ENCODE measurements at regions not wholly inside any gene's neighbourhood (a gene's known extent, or its start where the extent isn't known, plus 50 kb on each side); places are given as distances from the start of the nearest gene placed in this dataset.

DNA sequence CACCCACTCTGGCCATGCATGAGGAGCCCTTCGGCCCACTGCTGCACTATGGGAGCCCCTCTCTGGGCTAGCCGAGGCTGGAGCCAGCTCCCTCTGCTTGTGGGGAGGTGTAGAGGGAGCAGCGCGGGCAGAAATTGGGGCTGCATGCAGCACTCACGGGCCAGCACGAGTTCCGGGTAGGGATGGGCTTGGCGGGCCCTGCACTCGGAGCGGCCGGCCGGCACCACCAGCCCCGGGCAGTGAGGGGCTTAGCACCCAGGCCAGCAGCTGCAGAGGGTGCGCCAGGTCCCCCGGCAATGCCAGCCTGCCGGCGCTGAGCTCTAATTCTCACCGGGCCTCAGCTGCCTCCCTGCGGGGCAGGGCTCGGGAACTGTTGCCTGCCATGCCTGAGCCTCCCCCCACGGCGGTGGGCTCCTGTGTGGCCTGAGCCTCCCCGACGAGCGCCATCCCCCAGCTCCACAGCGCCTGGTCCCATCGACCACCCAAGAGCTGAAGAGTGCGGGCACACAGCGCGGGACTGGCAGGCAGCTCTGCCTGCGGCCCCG lies 209.0 kb downstream of the LTN1 start:
- Histone ChIP-seq H3K4me1 (ENCODE audit: control insufficient read depth in 1 of 2, low read depth in 2 of 2) (no peaks in the 10 kb centered on the region), H3K4me3 (no peak overlapping the region), H3K27me3 (replicated peaks; ENCODE audit: insufficient read depth) (no peaks in the 10 kb centered on the region), H3K27ac (no peak overlapping the region), H3K36me3 (no peaks in the 10 kb centered on the region), H3K9me3 (no peaks in the 10 kb centered on the region)
- DNase-seq (ENCODE audit: low spot score) (no peak), ATAC-seq (ENCODE audit: insufficient number of reproducible peaks, low FRiP score, low read depth) (no peak)
- TF ChIP-seq, protein P1, sequence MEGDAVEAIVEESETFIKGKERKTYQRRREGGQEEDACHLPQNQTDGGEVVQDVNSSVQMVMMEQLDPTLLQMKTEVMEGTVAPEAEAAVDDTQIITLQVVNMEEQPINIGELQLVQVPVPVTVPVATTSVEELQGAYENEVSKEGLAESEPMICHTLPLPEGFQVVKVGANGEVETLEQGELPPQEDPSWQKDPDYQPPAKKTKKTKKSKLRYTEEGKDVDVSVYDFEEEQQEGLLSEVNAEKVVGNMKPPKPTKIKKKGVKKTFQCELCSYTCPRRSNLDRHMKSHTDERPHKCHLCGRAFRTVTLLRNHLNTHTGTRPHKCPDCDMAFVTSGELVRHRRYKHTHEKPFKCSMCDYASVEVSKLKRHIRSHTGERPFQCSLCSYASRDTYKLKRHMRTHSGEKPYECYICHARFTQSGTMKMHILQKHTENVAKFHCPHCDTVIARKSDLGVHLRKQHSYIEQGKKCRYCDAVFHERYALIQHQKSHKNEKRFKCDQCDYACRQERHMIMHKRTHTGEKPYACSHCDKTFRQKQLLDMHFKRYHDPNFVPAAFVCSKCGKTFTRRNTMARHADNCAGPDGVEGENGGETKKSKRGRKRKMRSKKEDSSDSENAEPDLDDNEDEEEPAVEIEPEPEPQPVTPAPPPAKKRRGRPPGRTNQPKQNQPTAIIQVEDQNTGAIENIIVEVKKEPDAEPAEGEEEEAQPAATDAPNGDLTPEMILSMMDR (IDR thresholded peaks at IDR 0.05) = no peak

DNA sequence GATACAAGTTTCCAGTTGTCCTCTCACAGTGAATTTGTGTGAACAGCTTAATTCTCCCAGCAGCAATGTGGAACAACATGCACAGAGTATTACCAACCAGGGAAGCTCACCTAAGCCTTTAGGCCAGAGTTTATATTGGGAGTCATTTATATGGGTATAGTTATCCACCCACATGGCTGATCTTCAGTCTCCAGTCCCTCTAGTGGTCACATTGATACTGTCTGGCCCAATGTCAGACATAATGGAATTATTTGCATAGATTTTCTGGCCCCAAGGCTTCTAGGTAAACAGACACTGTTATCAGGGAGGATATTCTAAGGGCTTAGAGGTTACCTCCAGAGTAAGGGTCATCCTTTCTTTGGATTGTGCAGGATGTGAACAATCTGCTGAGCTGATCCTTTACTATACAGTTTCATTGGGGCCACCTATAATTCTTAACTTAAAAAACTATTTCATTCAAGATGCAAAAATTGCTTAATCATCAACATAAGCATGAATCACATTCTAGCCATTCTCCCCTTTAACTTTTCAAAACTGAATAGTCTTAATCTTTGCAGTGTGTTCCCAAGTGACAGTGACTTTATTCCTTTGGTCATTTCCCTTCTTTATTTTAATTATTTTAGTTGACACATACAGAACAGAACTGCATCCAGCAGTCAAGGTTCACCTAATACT lies 210.9 kb downstream of the LTN1 start:
- H3K4me1 ChIP-seq (ENCODE audit: control insufficient read depth in 1 of 2, low read depth in 2 of 2) = no peaks in the 10 kb centered on the region
- H3K27ac ChIP-seq = no peak overlapping the region
- no peaks in the 10 kb centered on the region for H3K27me3 ChIP-seq (replicated peaks; ENCODE audit: insufficient read depth)
- ATAC-seq (ENCODE audit: insufficient number of reproducible peaks, low FRiP score, low read depth) (no peak), DNase-seq (ENCODE audit: low spot score) (no peak)
- TF ChIP-seq, protein P1 (IDR thresholded peaks at IDR 0.05) = peak; percentile 31
- H3K36me3 ChIP-seq = no peaks in the 10 kb centered on the region
- no peaks in the 10 kb centered on the region for H3K9me3 ChIP-seq
- no peak overlapping the region for H3K4me3 ChIP-seq

DNA sequence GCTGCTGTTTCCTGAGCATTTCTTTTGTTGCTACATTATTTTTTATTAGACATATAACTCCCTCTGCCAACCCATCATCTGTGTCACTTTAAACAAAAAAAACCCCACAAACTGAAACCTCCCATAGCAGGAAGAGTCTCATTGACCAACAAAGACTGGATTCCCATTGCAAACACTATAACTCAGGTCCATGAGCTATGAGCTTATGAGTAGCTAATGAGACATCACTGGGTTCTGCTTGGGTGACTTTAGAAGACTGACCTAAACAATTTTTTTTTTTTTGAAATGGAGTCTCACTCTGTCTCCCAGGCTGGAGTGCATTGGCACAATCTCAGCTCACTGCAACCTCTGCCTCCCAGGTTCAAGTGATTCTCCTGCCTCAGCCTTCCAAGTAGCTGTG lies 212.8 kb downstream of the LTN1 start:
- no peaks in the 10 kb centered on the region for H3K9me3 ChIP-seq
- TF ChIP-seq, protein P1 (IDR thresholded peaks at IDR 0.05) = no peak
- ATAC-seq (ENCODE audit: insufficient number of reproducible peaks, low FRiP score, low read depth) (no peak), DNase-seq (ENCODE audit: low spot score) (no peak)
- no peak overlapping the region for H3K27ac ChIP-seq
- no peaks in the 10 kb centered on the region for H3K36me3 ChIP-seq
- H3K27me3 ChIP-seq (replicated peaks; ENCODE audit: insufficient read depth) = no peaks in the 10 kb centered on the region
- H3K4me1 ChIP-seq (ENCODE audit: control insufficient read depth in 1 of 2, low read depth in 2 of 2) = peaks cover 0 to 8% of the 10 kb centered on the region in 2 donors
- H3K4me3 ChIP-seq = no peak overlapping the region

DNA sequence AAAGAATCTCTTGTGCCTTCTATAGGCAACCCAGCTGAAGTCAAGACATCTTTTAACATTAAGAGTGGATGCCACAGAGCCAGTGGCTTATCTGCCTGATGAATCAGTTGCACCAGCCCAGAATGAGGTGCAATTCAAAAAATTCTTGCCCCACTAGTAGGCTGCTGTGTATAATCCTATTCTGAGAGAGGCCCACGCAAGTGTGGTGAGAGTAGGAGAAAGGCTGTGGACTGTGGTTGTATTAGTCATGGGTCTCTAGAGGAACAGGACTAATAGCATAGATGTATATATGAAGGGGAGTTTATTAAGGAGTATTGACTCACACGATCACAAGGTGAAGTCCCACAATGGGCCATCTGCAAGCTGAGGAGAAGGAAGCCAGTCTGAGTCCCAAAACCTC lies 216.4 kb downstream of the LTN1 start:
- Histone ChIP-seq H3K9me3 (no peaks in the 10 kb centered on the region), H3K27ac (no peak overlapping the region), H3K36me3 (no peaks in the 10 kb centered on the region), H3K4me3 (no peak overlapping the region), H3K27me3 (replicated peaks; ENCODE audit: insufficient read depth) (no peaks in the 10 kb centered on the region), H3K4me1 (ENCODE audit: control insufficient read depth in 1 of 2, low read depth in 2 of 2) (peaks cover 16 to 43% of the 10 kb centered on the region in 2 donors)
- DNase-seq (ENCODE audit: low spot score) = no peak
- TF ChIP-seq, protein P1 (IDR thresholded peaks at IDR 0.05) = no peak
- no peak for ATAC-seq (ENCODE audit: insufficient number of reproducible peaks, low FRiP score, low read depth)

DNA sequence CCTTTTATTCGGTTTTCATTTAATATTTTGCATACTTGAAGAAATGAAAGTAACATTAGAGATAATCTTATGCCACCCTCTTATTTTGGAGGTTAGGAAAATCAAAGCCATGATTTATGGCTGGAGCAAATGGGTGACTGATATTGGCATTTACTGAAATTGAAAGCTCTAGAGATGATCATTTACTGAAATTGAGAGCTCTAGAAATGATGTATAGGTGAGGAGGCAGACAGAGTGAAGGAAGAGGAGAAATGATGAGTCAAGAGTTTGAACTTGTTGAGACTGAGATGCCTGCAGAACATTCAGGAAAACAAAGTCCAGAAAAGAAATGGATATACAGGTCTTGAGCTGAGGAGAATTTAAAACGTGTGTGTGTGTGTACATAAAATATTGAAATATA lies 217.6 kb downstream of the LTN1 start:
- Histone ChIP-seq H3K36me3 (no peaks in the 10 kb centered on the region), H3K9me3 (no peaks in the 10 kb centered on the region), H3K4me1 (ENCODE audit: control insufficient read depth in 1 of 2, low read depth in 2 of 2) (peaks cover 20 to 55% of the 10 kb centered on the region in 2 donors), H3K27ac (peak overlapping the region; percentile 54 to 90), H3K27me3 (replicated peaks; ENCODE audit: insufficient read depth) (no peaks in the 10 kb centered on the region), H3K4me3 (no peak overlapping the region)
- TF ChIP-seq, protein P1 (IDR thresholded peaks at IDR 0.05) = no peak
- ATAC-seq (ENCODE audit: insufficient number of reproducible peaks, low FRiP score, low read depth) (no peak), DNase-seq (ENCODE audit: low spot score) (no peak)

All from thoracic aorta (tissue), 2 donors.